ENCODE measurements at regions not wholly inside any gene's neighbourhood (a gene's known extent, or its start where the extent isn't known, plus 50 kb on each side); places are given as distances from the start of the nearest gene placed in this dataset.

DNA sequence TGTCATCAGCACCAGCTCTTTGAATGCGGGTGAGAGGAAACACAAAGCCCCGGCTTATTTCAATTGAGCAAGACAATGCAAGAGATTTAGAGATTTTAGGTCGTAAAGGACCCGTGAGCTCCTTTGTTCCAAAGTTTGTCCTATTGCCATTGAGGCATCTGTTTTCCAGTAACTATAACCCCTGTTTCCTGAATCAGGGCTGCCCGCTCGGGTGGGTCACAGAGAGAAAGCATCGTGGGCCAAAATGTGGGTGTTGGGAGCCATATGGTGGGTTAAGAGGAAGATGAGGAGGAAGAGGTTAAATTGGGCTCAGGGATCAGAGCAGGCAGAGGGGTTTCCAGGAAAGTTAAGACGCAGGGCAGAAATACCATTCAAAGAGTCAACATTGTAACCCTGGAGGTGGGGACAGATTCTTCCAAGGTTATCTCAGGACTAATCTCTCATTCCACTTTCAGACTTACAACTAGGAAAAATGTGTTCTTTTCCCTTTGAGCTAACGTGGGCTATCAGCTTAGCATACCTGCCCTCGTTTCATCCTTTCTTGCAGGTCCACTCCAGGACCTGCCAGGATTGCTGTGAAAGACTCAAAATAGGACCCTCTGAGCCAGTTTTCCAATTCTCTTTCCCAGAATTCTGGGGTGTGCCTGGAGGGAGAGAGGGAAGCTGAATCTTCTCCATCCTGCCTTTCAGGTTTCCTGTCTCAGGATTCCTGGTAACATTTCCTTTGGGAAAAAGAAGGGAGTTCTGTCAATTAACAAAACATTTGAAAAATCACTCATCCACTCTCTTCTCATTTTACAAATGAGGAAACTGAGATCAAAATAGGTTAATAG lies 95.5 kb upstream of the TAF11L2 start:
- Histone ChIP-seq H3K4me1 (no peaks in the 10 kb centered on the region), H3K9me3 (no peaks in the 10 kb centered on the region), H3K4me3 (no peak overlapping the region), H3K27me3 (peaks cover 29% of the 10 kb centered on the region), H3K36me3 (no peaks in the 10 kb centered on the region), H3K27ac (no peak overlapping the region)
- no peak for TF ChIP-seq EP300 (IDR thresholded peaks at IDR 0.05)
- TF ChIP-seq, protein P1, sequence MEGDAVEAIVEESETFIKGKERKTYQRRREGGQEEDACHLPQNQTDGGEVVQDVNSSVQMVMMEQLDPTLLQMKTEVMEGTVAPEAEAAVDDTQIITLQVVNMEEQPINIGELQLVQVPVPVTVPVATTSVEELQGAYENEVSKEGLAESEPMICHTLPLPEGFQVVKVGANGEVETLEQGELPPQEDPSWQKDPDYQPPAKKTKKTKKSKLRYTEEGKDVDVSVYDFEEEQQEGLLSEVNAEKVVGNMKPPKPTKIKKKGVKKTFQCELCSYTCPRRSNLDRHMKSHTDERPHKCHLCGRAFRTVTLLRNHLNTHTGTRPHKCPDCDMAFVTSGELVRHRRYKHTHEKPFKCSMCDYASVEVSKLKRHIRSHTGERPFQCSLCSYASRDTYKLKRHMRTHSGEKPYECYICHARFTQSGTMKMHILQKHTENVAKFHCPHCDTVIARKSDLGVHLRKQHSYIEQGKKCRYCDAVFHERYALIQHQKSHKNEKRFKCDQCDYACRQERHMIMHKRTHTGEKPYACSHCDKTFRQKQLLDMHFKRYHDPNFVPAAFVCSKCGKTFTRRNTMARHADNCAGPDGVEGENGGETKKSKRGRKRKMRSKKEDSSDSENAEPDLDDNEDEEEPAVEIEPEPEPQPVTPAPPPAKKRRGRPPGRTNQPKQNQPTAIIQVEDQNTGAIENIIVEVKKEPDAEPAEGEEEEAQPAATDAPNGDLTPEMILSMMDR (IDR thresholded peaks at IDR 0.05) = no peak
- no peak for TF ChIP-seq POLR2AphosphoS5 (IDR thresholded peaks at IDR 0.05)
- TF ChIP-seq POLR2A (IDR thresholded peaks at IDR 0.05) = no peak
- no peak for ATAC-seq
- 22 to 33% methylated on average over 7 to 9 of the region's 10 CpGs for WGBS, 2 donors (ENCODE audit: low coverage in 1 of 2)

DNA sequence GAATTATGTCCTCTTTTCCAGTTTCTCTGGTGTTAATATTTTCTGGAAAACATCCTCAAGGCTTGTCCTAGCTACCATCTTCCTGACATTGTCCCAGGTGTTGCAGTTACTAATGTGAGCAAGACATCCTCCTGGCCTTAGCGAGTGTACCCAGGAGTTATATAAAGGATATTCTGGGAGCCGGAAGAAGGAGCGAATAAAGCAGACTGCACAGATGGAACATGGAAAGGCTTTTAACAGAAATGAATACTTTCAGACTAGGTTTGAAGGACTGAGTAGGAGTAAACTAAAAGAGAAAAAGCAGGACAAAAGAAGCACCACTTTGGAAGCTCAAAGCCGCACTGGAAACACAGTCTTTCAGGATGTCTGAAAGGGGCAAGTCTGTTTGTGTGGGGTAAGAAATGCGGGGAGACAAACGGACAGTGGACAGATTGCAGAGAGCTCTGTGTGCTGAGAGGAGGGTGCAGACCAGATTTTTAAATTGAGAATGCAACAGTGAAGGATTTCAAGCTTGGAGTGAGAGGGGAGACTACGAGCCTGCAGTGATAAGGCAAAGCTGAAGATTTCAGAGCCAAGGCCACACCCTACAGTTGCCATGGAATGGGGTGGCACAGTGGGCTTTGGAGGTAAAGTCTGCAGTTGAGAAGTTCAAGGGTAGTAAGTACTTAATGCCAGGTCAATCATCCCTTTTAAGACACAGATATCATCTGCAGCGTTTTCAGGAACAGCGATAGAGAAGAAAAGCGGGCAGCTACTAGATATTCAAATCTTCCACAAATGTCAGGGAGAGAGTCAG lies 94.1 kb upstream of the TAF11L2 start:
- Histone ChIP-seq H3K36me3 (no peaks in the 10 kb centered on the region), H3K27ac (no peak overlapping the region), H3K4me1 (no peaks in the 10 kb centered on the region), H3K27me3 (peaks cover 29% of the 10 kb centered on the region), H3K4me3 (no peak overlapping the region), H3K9me3 (no peaks in the 10 kb centered on the region)
- TF ChIP-seq POLR2A (IDR thresholded peaks at IDR 0.05) (no peak), EP300 (IDR thresholded peaks at IDR 0.05) (no peak), POLR2AphosphoS5 (IDR thresholded peaks at IDR 0.05) (no peak)
- TF ChIP-seq, protein P1 (IDR thresholded peaks at IDR 0.05) = no peak
- 52 to 70% methylated on average over 10 of the region's 10 CpGs for WGBS, 2 donors (ENCODE audit: low coverage in 1 of 2)
- no peak for ATAC-seq

DNA sequence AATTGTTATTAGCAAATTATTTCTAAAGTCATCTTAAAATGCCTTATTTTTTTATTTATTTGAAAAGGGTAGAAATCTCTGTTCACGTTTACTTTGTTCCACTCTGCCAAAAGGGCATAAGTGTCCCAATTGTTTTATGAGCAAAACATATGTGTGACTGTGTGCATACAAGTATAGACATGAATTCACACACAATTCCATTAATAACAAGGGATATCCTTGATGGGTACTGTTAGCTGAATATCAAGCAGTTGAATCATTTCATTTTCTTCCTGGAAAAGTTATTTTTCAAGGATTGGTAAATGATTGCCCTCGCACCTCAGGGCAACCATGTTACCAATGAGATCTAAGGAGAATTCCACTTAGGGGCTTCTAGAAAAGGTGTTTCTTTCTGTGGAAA lies 92.1 kb upstream of the TAF11L2 start:
- H3K27ac ChIP-seq = no peak overlapping the region
- peaks cover 20% of the 10 kb centered on the region for H3K27me3 ChIP-seq
- H3K9me3 ChIP-seq = no peaks in the 10 kb centered on the region
- 76 to 77% methylated on average over 2 of the region's 2 CpGs for WGBS, 2 donors (ENCODE audit: low coverage in 1 of 2)
- no peak overlapping the region for H3K4me3 ChIP-seq
- no peak for ATAC-seq
- no peak for TF ChIP-seq POLR2AphosphoS5 (IDR thresholded peaks at IDR 0.05)
- TF ChIP-seq, protein P1 (IDR thresholded peaks at IDR 0.05) = no peak
- TF ChIP-seq EP300 (IDR thresholded peaks at IDR 0.05) = no peak
- TF ChIP-seq POLR2A (IDR thresholded peaks at IDR 0.05) = no peak
- H3K36me3 ChIP-seq = no peaks in the 10 kb centered on the region
- H3K4me1 ChIP-seq = no peaks in the 10 kb centered on the region

DNA sequence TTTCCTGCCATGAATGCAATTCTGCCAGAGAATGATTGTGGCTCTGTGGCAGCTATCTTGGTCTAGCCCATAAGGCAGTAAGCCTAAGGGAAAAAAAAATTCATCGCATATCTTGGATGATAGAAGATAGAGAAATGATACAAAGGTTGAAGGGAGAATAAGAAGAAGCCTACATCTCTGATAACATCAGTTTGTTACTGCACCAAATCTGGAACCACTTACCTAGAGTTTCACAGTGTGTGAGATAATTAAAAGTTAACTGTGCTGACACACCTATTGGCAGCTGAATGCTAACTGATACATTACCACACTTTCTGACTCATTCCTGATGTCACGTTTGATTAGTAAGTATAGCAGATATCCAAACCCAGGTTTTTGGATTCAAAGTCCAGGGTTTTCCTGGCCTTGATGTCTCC lies 91.6 kb upstream of the TAF11L2 start:
- H3K27ac ChIP-seq = no peak overlapping the region
- H3K36me3 ChIP-seq = no peaks in the 10 kb centered on the region
- WGBS, 2 donors (ENCODE audit: low coverage in 1 of 2) = 77 to 86% methylated on average over 2 of the region's 2 CpGs
- H3K4me1 ChIP-seq = no peaks in the 10 kb centered on the region
- no peak overlapping the region for H3K4me3 ChIP-seq
- H3K9me3 ChIP-seq = no peaks in the 10 kb centered on the region
- TF ChIP-seq, protein P1 (IDR thresholded peaks at IDR 0.05) = no peak
- no peak for TF ChIP-seq POLR2AphosphoS5 (IDR thresholded peaks at IDR 0.05)
- TF ChIP-seq POLR2A (IDR thresholded peaks at IDR 0.05) = no peak
- TF ChIP-seq EP300 (IDR thresholded peaks at IDR 0.05) = no peak
- H3K27me3 ChIP-seq = peaks cover 15% of the 10 kb centered on the region
- ATAC-seq = no peak
